ENCODE measurements at regions not wholly inside any gene's neighbourhood (a gene's known extent, or its start where the extent isn't known, plus 50 kb on each side); places are given as distances from the start of the nearest gene placed in this dataset.

- intact Hi-C loops (cut with DNase I): no loop called here
- Histone ChIP-seq H3K4me1 (no peaks in the 10 kb centered on the region), H3K27me3 (ENCODE audit: insufficient read depth in 3 of 3, low read length in 2 of 3) (no peaks in the 10 kb centered on the region), H3K9me3 (peaks cover 12% of the 10 kb centered on the region), H3K36me3 (ENCODE audit: insufficient read depth in 1 of 2, low read depth in 1 of 2) (no peaks in the 10 kb centered on the region), H3K27ac (no peak overlapping the region), H3K4me3 (no peak overlapping the region)
- ATAC-seq: no peak
- TF ChIP-seq CTCF (IDR thresholded peaks at IDR 0.05): no peak
- WGBS, 3 donors: 91 to 94% (median 92%) methylated on average over 1 of the region's 1 CpG
- no peak for DNase-seq
Observed at GRCh38 chr9:86671018-86671417, 276.3 kb downstream of the GAS1 start.

GRCh38 chr9:86670536-86670935 is 276.8 kb downstream of the GAS1 start:
- Histone ChIP-seq H3K9me3 (peaks cover 12% of the 10 kb centered on the region), H3K36me3 (ENCODE audit: insufficient read depth in 1 of 2, low read depth in 1 of 2) (no peaks in the 10 kb centered on the region), H3K27me3 (ENCODE audit: insufficient read depth in 3 of 3, low read length in 2 of 3) (no peaks in the 10 kb centered on the region), H3K4me3 (no peak overlapping the region), H3K27ac (no peak overlapping the region), H3K4me1 (no peaks in the 10 kb centered on the region)
- intact Hi-C loops (cut with DNase I): no loop called here
- ATAC-seq: no peak
- DNase-seq: no peak
- TF ChIP-seq CTCF (IDR thresholded peaks at IDR 0.05): no peak
- WGBS, 3 donors: 95 to 96% (median 95%) methylated on average over 4 of the region's 4 CpGs

GRCh38 chr9:86670076-86670475 is 277.2 kb downstream of the GAS1 start:
- intact Hi-C loops (cut with DNase I): no loop called here
- no peak overlapping the region for H3K4me3 ChIP-seq
- ATAC-seq (no peak), DNase-seq (no peak)
- 92 to 100% (median 97%) methylated on average over 3 of the region's 3 CpGs for WGBS, 3 donors
- TF ChIP-seq CTCF (IDR thresholded peaks at IDR 0.05): no peak
- no peaks in the 10 kb centered on the region for H3K4me1 ChIP-seq
- H3K27ac ChIP-seq: no peak overlapping the region
- no peaks in the 10 kb centered on the region for H3K27me3 ChIP-seq (ENCODE audit: insufficient read depth in 3 of 3, low read length in 2 of 3)
- H3K9me3 ChIP-seq: peaks cover 12% of the 10 kb centered on the region
- H3K36me3 ChIP-seq (ENCODE audit: insufficient read depth in 1 of 2, low read depth in 1 of 2): no peaks in the 10 kb centered on the region

GRCh38 chr9:86669422-86669821 is 277.9 kb downstream of the GAS1 start:
- DNase-seq (no peak), ATAC-seq (no peak)
- H3K27me3 ChIP-seq (ENCODE audit: insufficient read depth in 3 of 3, low read length in 2 of 3): no peaks in the 10 kb centered on the region
- intact Hi-C loops (cut with DNase I): no loop called here
- WGBS, 3 donors: 22 to 35% (median 22%) methylated on average over 4 of the region's 4 CpGs
- no peaks in the 10 kb centered on the region for H3K36me3 ChIP-seq (ENCODE audit: insufficient read depth in 1 of 2, low read depth in 1 of 2)
- no peak overlapping the region for H3K4me3 ChIP-seq
- H3K4me1 ChIP-seq: no peaks in the 10 kb centered on the region
- no peak overlapping the region for H3K27ac ChIP-seq
- H3K9me3 ChIP-seq: peaks cover 12% of the 10 kb centered on the region
- no peak for TF ChIP-seq CTCF (IDR thresholded peaks at IDR 0.05)

GRCh38 chr9:86668488-86668887 is 278.8 kb downstream of the GAS1 start:
- no peak overlapping the region for H3K27ac ChIP-seq
- H3K27me3 ChIP-seq (ENCODE audit: insufficient read depth in 3 of 3, low read length in 2 of 3): no peaks in the 10 kb centered on the region
- DNase-seq: no peak
- H3K4me1 ChIP-seq: no peaks in the 10 kb centered on the region
- H3K36me3 ChIP-seq (ENCODE audit: insufficient read depth in 1 of 2, low read depth in 1 of 2): no peaks in the 10 kb centered on the region
- no peak overlapping the region for H3K4me3 ChIP-seq
- H3K9me3 ChIP-seq: peaks cover 12% of the 10 kb centered on the region
- ATAC-seq: no peak
- TF ChIP-seq CTCF (IDR thresholded peaks at IDR 0.05): no peak
- intact Hi-C loops (cut with DNase I): no loop called here
